Prostate gland (tissue), 2 donors: ENCODE measurements at regions not wholly inside any gene's neighbourhood (a gene's known extent, or its start where the extent isn't known, plus 50 kb on each side); places are given as distances from the start of the nearest gene placed in this dataset.

ENCODE experiments used
- DNase-seq: peaks from one replicate; pipeline ENCODE4 v3.0.0-alpha.2; 2019; ENCODE audit warnings: low spot score
- H3K27ac ChIP-seq, 2 donors: fragments of 200-600 bp; sonication (generic); 2 replicates each; pipeline ENCODE4 v1.5.1; 2017 to 2019
- H3K27me3 ChIP-seq: fragments of 200-600 bp; sonication (generic); replicated peaks from 2 replicates; pipeline ENCODE4 v1.5.1; 2019; ENCODE audit not compliant: insufficient read depth
- H3K36me3 ChIP-seq, 2 donors: fragments of 200-600 bp; sonication (generic); 1 replicate in 1 of 2; 2 replicates in 1 of 2; pipeline versions ENCODE4 v1.5.1 to v1.8.1; 2017 to 2019
- H3K4me1 ChIP-seq: fragments of 200-600 bp; sonication (generic); replicated peaks from 2 replicates; pipeline ENCODE4 v1.5.1; 2019
- H3K4me3 ChIP-seq, 2 donors: fragments of 200-600 bp; sonication (generic); 2 replicates each; pipeline ENCODE4 v1.5.1; 2017 to 2019
- H3K9me3 ChIP-seq: fragments of 200-600 bp; sonication (generic); 2 replicates; pipeline ENCODE4 v1.5.1; 2017
- CTCF ChIP-seq, 4 experiments: fragments of 200-600 bp in 2 of 4; fragments of 450-650 bp in 2 of 4; sonication (generic) in 2 of 4; IDR thresholded peaks; 1 replicate in 3 of 4; 2 replicates in 1 of 4; pipeline ENCODE4 v1.5.1; 2016 to 2019; ENCODE audit warnings: antibody characterized with exemption in 4 of 4, mild to moderate bottlenecking in 2 of 4, moderate library complexity in 2 of 4
- POLR2A ChIP-seq: fragments of 450-650 bp; IDR thresholded peaks from one replicate; pipeline ENCODE4 v1.6.1; 2016; ENCODE audit warnings: antibody characterized with exemption, mild to moderate bottlenecking
- POLR2AphosphoS5 ChIP-seq: sonication (generic); formaldehyde crosslinking; IDR thresholded peaks from one replicate; pipeline ENCODE4 v1.6.1; 2017; ENCODE audit warnings: antibody characterized with exemption
- WGBS: methylation state at CpG from one replicate; pipeline ENCODE4 v1.1.5; 2018; 5-methylcytosine and 5-hydroxymethylcytosine counted together
- intact Hi-C: fragments of 100-400 bp; cut with DNase I; formaldehyde crosslinking; loops from one replicate; pipeline ENCODE4 v1.14.2; 2022

GRCh38 chr2:194826241-194826640, 830.8 kb upstream of the SLC39A10 start:
- DNase-seq, result no peak
- Histone ChIP-seq H3K4me1 (no peaks in the 10 kb centered on the region), H3K36me3 (no peaks in the 10 kb centered on the region), H3K27ac (no peak overlapping the region), H3K27me3 (no peaks in the 10 kb centered on the region), H3K9me3 (no peaks in the 10 kb centered on the region), H3K4me3 (no peak overlapping the region)
- TF ChIP-seq POLR2AphosphoS5 (no peak), CTCF (IDR thresholded peaks at IDR 0.05) (no peak), POLR2A (no peak)
- intact Hi-C loops, result no loop called here

GRCh38 chr2:194824450-194824849, 832.6 kb upstream of the SLC39A10 start:
- no peaks in the 10 kb centered on the region for H3K27me3 ChIP-seq
- 78% methylated on average over 2 of the region's 2 CpGs for WGBS
- intact Hi-C loops, result no loop called here
- H3K9me3 ChIP-seq, result no peaks in the 10 kb centered on the region
- no peak overlapping the region for H3K4me3 ChIP-seq
- TF ChIP-seq POLR2A, result no peak
- no peak for TF ChIP-seq CTCF (IDR thresholded peaks at IDR 0.05)
- TF ChIP-seq POLR2AphosphoS5, result no peak
- no peaks in the 10 kb centered on the region for H3K36me3 ChIP-seq
- H3K4me1 ChIP-seq, result no peaks in the 10 kb centered on the region
- H3K27ac ChIP-seq, result no peak overlapping the region
- DNase-seq, result no peak

GRCh38 chr2:194822657-194823056, 834.4 kb upstream of the SLC39A10 start:
- no peak overlapping the region for H3K4me3 ChIP-seq
- no peak for DNase-seq
- H3K27me3 ChIP-seq, result no peaks in the 10 kb centered on the region
- no peaks in the 10 kb centered on the region for H3K9me3 ChIP-seq
- TF ChIP-seq CTCF (IDR thresholded peaks at IDR 0.05), result no peak
- TF ChIP-seq POLR2AphosphoS5, result no peak
- WGBS, result 83% methylated on average over 5 of the region's 5 CpGs
- H3K4me1 ChIP-seq, result no peaks in the 10 kb centered on the region
- no peak overlapping the region for H3K27ac ChIP-seq
- intact Hi-C loops, result no loop called here
- no peaks in the 10 kb centered on the region for H3K36me3 ChIP-seq

GRCh38 chr2:194822097-194822496, 834.9 kb upstream of the SLC39A10 start:
- DNase-seq, result no peak
- 0% methylated on average over 1 of the region's 1 CpG for WGBS
- TF ChIP-seq CTCF (IDR thresholded peaks at IDR 0.05), result no peak
- no peak for TF ChIP-seq POLR2A
- TF ChIP-seq POLR2AphosphoS5, result no peak
- no peaks in the 10 kb centered on the region for H3K4me1 ChIP-seq
- no peaks in the 10 kb centered on the region for H3K36me3 ChIP-seq
- H3K4me3 ChIP-seq, result no peak overlapping the region
- intact Hi-C loops, result no loop called here
- H3K9me3 ChIP-seq, result no peaks in the 10 kb centered on the region
- H3K27ac ChIP-seq, result no peak overlapping the region
- H3K27me3 ChIP-seq, result no peaks in the 10 kb centered on the region

- Histone ChIP-seq H3K4me1 (no peaks in the 10 kb centered on the region), H3K36me3 (no peaks in the 10 kb centered on the region), H3K27ac (no peak overlapping the region), H3K4me3 (no peak overlapping the region), H3K9me3 (no peaks in the 10 kb centered on the region), H3K27me3 (no peaks in the 10 kb centered on the region)
- intact Hi-C loops, result no loop called here
- no peak for TF ChIP-seq POLR2A
- peak in 2 of 4 experiments; percentile 16 to 17 for TF ChIP-seq CTCF (IDR thresholded peaks at IDR 0.05)
- TF ChIP-seq POLR2AphosphoS5, result no peak
- DNase-seq, result no peak
Measured at GRCh38 chr2:194819367-194819766, 837.7 kb upstream of the SLC39A10 start.
